ENCODE measurements at regions not wholly inside any gene's neighbourhood (a gene's known extent, or its start where the extent isn't known, plus 50 kb on each side); places are given as distances from the start of the nearest gene placed in this dataset.

GRCh38 chr10:36188461-36188860 lies 546.4 kb upstream of the FZD8 start:
- no peak for TF ChIP-seq CTCF (conservative IDR thresholded peaks at IDR 0.05)
- TF ChIP-seq ZFX (IDR thresholded peaks at IDR 0.05), result no peak

All from C4-2B (cell line).